Stimulated activated naive CD8-positive, alpha-beta T cell treated with anti-CD3 and anti-CD28 coated beads, Interleukin-15, amount 100 ng/mL, for 72 hours (primary cell): ENCODE measurements at regions not wholly inside any gene's neighbourhood (a gene's known extent, or its start where the extent isn't known, plus 50 kb on each side); places are given as distances from the start of the nearest gene placed in this dataset.
"Not testable (repeated sequence)": the region's sequence is repeated elsewhere in the genome, so short reads cannot be mapped to it uniquely, and the experiment has no call there.

ENCODE experiments used
- ATAC-seq: fragments of 150-1000 bp; cut with Tn5 transposase; 2 replicates; pipeline ENCODE4 v1.10.0; 2021; ENCODE audit warnings: mild to moderate bottlenecking, moderate library complexity
- DNase-seq, 2 donors: peaks; one replicate each; pipeline ENCODE4 v3.0.0; 2021 to 2022
- H3K27ac Mint-ChIP-seq, 2 donors: one replicate each; pipeline ENCODE4 v1.8.0; 2022; ENCODE audit warnings: mild to moderate bottlenecking in 2 of 2, mixed read lengths in 2 of 2, moderate library complexity in 2 of 2
- H3K27me3 Mint-ChIP-seq: one replicate; pipeline ENCODE4 v1.8.0; 2022; ENCODE audit warnings: mixed read lengths
- H3K4me1 Mint-ChIP-seq: one replicate; pipeline ENCODE4 v1.8.0; 2022; ENCODE audit warnings: mild to moderate bottlenecking, mixed read lengths
- H3K4me3 Mint-ChIP-seq, 2 donors: one replicate each; pipeline ENCODE4 v1.8.0; 2022; ENCODE audit warnings: mild to moderate bottlenecking in 2 of 2, mixed read lengths in 2 of 2, moderate library complexity in 1 of 2
- H3K9me3 Mint-ChIP-seq, 2 donors: one replicate each; pipeline ENCODE4 v1.8.0; 2022; ENCODE audit warnings: mixed read lengths in 2 of 2

DNA sequence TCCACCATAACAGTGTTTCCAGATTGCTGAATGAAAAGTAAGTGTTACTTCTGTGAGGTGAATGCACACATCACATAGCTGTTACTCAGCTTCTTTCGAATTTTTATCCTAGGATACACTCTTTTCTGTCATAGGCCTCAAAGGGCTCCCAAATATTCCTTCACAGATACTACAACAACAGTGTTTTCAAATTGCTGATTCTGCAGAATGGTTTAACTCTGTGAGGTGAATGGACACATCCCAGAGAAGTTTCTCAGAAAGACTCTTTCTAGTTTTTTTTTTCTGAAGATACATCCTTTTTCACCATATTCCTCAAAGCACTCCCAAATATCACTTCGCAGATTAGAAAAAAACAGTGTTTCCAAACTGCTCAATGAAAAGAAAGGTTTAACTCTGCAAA is 221.1 kb downstream of the OR4A5 start:
- no peak overlapping the region for H3K4me3 Mint-ChIP-seq
- peaks cover 0 to 21% of the 10 kb centered on the region in 2 donors for H3K9me3 Mint-ChIP-seq
- DNase-seq (no peak), ATAC-seq (no peak)
- no peak overlapping the region for H3K27ac Mint-ChIP-seq
- H3K27me3 Mint-ChIP-seq: no peaks in the 10 kb centered on the region
- no peaks in the 10 kb centered on the region for H3K4me1 Mint-ChIP-seq

DNA sequence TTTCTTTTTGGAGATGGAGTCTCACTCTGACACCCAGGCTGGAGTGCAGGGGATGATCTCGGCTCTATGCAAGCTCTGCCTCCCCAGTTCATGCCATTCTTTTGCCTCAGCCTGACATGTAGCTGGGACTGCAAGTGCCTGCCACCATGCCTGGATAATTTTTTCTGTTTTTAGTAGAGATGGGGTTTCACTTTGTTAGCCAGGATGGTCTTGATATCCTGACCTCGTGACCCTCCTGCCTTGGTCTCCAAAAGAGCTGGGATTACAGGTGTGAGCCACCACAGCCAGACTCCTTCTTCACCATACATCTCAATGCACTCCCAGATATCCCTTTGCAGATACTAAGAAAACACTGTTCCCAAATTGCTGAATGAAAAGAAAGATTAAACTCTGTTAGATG is 224.3 kb downstream of the OR4A5 start:
- ATAC-seq (no peak), DNase-seq (no peak)
- Mint-ChIP-seq H3K4me1 (no peaks in the 10 kb centered on the region), H3K9me3 (peaks cover 14 to 36% of the 10 kb centered on the region in 2 donors), H3K27ac (no peak overlapping the region), H3K4me3 (no peak overlapping the region), H3K27me3 (no peaks in the 10 kb centered on the region)

DNA sequence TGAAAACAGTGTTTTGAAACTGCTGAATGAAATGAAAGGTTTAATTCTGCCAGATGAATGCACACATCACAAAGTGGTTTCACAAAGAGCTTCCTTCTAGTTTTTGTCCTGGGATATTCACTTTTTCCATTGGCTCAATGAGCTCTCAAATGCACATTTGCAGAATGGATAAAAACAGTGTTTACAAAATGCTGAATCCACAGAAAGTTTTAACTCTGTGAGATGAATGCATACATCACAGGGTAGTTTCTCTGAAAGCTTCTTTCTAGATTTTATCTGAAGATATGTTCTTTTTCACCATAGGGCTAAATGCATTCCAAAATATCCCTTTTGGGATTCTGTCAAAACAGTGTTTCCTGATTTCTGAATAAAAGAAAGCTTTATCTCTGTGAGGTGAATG is 237.6 kb downstream of the OR4A5 start:
- H3K27me3 Mint-ChIP-seq: no peaks in the 10 kb centered on the region
- ATAC-seq (no peak), DNase-seq (no peak)
- H3K27ac Mint-ChIP-seq: no peak overlapping the region
- H3K4me3 Mint-ChIP-seq: no peak overlapping the region
- H3K9me3 Mint-ChIP-seq: peaks cover 4 to 17% of the 10 kb centered on the region in 2 donors
- H3K4me1 Mint-ChIP-seq: no peaks in the 10 kb centered on the region

DNA sequence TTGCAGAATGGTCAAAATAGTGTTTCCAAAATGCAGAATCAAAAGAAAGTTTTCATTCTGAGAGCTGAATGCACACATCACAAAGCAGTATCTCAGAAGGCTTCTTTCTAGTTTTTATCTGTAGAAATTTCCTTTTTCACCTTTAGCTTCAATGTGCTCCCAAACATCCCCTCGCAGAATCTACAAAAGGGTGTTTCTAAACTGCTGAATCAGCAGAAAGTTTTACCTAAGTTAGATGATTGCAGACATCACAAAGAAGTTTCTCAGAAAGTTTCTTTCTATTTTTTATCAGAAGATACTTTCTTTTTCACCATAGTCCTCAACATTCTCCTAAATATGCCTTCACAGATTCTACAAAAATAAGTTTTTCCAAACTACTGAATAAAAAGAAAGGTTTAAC is 239.8 kb downstream of the OR4A5 start:
- Mint-ChIP-seq H3K4me3 (no peak overlapping the region), H3K9me3 (peaks cover 9 to 25% of the 10 kb centered on the region in 2 donors), H3K27ac (no peak overlapping the region), H3K27me3 (no peaks in the 10 kb centered on the region), H3K4me1 (no peaks in the 10 kb centered on the region)
- DNase-seq: no peak
- no peak for ATAC-seq

DNA sequence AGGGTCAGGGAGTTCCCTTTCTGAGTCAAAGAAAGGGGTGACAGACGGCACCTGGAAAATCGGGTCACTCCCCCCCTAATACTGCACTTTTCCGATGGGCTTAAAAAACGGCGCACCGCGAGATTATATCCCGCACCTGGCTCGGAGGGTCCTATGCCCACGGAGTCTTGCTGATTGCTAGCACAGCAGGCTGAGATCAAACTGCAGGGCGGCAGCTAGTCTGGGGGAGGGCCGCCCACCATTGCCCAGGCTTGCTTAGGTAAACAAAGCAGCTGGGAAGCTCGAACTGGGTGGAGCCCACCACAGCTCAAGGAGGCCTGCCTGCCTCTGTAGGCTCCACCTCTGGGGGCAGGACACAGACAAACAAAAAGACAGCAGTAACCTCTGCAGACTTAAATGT is 240.5 kb downstream of the OR4A5 start:
- H3K4me1 Mint-ChIP-seq, DNase-seq, H3K27ac Mint-ChIP-seq, H3K4me3 Mint-ChIP-seq, ATAC-seq, H3K27me3 Mint-ChIP-seq: not testable (repeated sequence)
- H3K9me3 Mint-ChIP-seq: peaks cover 9 to 25% of the 10 kb centered on the region in 2 donors

DNA sequence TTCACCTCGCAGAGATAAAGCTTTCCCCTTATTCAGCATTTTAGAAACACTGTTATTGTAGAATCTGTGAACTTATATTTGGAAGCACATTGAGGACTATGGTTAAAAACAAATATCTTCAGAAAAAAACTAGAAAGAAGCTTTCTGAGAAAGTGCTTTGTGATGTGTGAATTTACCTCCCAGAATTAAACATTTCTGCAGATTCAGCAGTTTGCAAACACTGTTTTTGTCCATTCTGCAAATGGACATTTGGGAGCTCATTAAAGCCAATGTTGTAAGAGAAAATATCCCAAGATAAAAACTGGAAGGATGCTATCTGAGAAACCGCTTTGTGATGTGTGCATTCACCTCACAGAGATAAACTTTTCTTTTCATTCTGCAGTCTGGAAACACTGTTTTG is 272.7 kb downstream of the OR4A5 start:
- Mint-ChIP-seq H3K4me1 (no peaks in the 10 kb centered on the region), H3K27me3 (no peaks in the 10 kb centered on the region), H3K9me3 (peaks cover 17 to 33% of the 10 kb centered on the region in 2 donors), H3K4me3 (no peak overlapping the region), H3K27ac (no peak overlapping the region)
- ATAC-seq: no peak
- no peak for DNase-seq

DNA sequence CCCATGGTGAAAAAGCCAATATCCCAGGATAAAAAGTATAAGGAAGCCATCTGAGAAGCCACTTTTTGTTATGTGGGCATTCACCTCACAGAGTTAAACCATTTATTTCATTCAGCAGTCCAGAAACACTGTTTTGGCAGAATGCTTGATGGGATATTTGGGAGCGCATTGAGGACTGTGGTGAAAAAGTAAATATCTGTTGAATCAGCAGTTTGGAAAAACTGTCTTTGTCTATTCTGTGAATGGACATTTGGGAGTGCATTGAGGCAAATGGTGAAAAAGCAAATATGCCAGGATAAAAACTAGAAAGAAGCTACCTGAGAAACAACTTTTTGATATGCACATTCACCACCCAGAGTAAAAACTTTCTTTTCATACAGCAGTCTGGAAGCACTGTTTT is 276.2 kb upstream of the TRIM48 start:
- no peak for DNase-seq
- no peak for ATAC-seq
- H3K9me3 Mint-ChIP-seq: peaks cover 16 to 34% of the 10 kb centered on the region in 2 donors
- H3K27ac Mint-ChIP-seq: no peak overlapping the region
- no peaks in the 10 kb centered on the region for H3K27me3 Mint-ChIP-seq
- H3K4me1 Mint-ChIP-seq: no peaks in the 10 kb centered on the region
- H3K4me3 Mint-ChIP-seq: no peak overlapping the region

DNA sequence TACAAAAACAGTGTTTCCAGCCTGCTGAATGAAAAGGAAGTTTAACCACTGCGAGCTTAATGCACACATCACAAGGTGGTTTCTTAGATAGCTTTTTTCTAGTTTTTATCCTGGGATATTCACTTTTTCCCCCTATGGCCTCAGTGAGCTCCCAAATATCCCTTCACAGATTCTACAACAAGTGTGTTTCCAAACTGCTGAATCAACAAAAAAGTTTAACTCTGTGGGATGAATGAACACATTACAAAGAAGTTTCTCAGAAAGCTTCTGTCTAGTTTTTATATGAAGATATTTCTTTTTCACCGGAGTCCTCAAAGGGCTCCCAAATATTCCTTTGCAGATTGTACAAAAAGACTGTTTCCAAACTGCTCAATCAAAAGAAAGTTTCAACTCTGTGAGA is 233.1 kb upstream of the TRIM48 start:
- not testable (repeated sequence) for H3K27me3 Mint-ChIP-seq, H3K4me3 Mint-ChIP-seq, H3K27ac Mint-ChIP-seq, DNase-seq, ATAC-seq, H3K4me1 Mint-ChIP-seq
- peaks cover 0 to 37% of the 10 kb centered on the region in 2 donors for H3K9me3 Mint-ChIP-seq

DNA sequence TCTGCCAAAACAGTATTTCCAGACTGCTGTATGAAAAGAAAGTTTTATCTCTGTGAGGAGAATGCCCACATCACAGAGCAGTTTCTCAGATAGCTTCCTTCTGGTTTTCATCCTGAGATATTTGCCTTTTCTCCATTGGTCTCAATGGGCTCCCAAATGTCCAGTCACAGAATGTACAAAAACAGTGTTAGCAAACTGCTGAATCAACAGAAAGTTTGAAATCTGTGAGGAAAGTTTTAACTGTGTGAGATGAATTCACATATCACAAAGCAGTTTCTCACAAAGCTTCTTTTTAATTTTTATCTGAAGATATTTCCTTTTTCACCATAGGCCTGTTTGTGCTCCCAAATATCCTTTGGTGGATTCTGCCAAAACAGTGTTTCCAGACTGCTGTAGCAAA is 207.2 kb upstream of the TRIM48 start:
- Mint-ChIP-seq H3K27me3 (no peaks in the 10 kb centered on the region), H3K4me3 (no peak overlapping the region), H3K4me1 (no peaks in the 10 kb centered on the region), H3K27ac (no peak overlapping the region), H3K9me3 (peaks cover 0 to 4% of the 10 kb centered on the region in 2 donors)
- ATAC-seq (no peak), DNase-seq (no peak)

DNA sequence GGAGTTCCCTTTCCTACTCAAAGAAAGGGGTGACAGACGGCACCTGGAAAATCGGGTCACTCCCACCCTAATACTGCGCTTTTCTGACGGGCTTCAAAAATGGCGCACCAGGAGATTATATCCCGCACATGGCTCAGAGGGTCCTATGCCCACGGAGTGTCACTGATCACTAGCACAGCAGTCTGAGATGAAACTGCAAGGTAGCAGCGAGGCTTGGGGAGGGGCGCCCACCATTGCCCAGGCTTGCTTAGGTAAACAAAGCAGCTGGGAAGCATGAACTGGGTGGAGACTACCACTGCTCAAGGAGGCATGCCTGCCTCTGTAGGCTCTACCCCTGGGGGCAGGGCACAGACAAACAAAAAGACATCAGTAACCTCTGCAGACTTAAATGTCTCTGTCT is 177.4 kb upstream of the TRIM48 start:
- not testable (repeated sequence) for H3K27ac Mint-ChIP-seq
- peaks cover 33 to 67% of the 10 kb centered on the region in 2 donors for H3K9me3 Mint-ChIP-seq

DNA sequence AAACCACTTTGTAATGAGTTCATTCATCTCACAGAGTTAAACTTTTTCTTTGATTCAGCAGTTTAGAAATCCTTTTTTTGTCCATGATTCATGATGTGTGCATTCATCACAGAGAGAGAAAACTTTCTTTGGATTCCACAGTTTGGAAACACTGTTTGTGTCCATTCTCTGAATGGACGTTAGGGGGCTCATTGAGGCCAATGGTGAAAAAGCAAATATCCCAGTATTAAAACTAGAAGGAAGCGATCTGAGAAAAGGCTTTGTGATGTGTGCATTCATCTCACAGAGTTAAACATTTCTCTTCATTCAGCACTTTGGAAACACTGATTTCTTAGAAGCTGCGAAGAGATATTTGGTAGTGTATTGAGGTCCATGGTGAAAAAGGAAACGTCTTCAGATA is 155.6 kb upstream of the TRIM48 start:
- Mint-ChIP-seq H3K9me3 (peaks cover 6 to 8% of the 10 kb centered on the region in 2 donors), H3K27me3 (no peaks in the 10 kb centered on the region), H3K4me1 (no peaks in the 10 kb centered on the region), H3K4me3 (no peak overlapping the region), H3K27ac (no peak overlapping the region)
- ATAC-seq (no peak), DNase-seq (no peak)

More for the DNA sequence above, 177.4 kb upstream of the TRIM48 start:
- H3K4me1 Mint-ChIP-seq, ATAC-seq, H3K4me3 Mint-ChIP-seq, H3K27me3 Mint-ChIP-seq, DNase-seq: not testable (repeated sequence)
